ENCODE measurements at regions not wholly inside any gene's neighbourhood (a gene's known extent, or its start where the extent isn't known, plus 50 kb on each side); places are given as distances from the start of the nearest gene placed in this dataset.

DNA sequence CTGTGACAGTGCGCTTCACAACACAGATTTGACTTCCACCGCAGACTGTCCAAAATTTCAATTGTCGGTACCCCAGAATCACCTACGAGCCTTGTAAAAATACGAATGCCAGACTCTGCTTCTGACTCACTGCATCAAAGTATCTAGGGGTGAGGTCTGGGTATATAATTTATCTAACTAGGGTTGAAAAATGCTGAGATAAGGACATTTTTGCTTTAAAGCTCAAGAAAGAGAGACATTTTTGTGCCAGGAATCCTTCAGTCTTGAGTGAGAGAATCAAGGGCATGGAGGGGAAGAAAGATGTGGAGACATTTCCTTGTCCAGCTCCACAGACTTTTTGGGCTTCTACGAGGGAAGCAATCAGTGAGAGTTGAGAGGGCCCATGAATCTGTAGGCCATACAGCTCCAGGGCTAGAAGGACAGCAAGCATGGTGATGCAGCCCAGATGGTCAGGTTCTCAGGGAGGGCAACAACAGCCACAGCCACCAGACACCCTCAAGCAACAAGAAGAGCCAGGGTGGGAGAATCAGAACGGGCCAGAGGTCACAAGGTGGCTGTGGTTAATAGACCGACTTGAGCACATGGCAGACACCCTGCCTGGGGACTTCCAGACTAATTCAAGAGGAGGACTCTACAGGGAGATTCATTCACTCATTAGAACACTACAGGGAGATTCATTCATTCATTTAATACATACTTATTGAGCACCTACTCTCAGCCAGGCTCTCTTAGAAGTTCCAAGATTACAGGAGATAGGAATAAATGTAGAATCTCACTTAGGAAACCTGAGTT, 211.1 kb upstream of the PRDM1 start:
- H3K27me3 ChIP-seq (ENCODE audit: insufficient read depth) = no peaks in the 10 kb centered on the region
- H3K79me2 ChIP-seq (ENCODE audit: insufficient read depth) = no peaks in the 10 kb centered on the region
- H3K9ac ChIP-seq = no peak overlapping the region
- H3K9me3 ChIP-seq = no peaks in the 10 kb centered on the region
- H3K4me1 ChIP-seq (ENCODE audit: control insufficient read depth in 1 of 2, insufficient read depth in 2 of 2, low read depth in 1 of 2, low read length in 1 of 2) = 0 out of 4 replicates have a peak, but pooled peaks cover 0 to 3% of the 10 kb centered on the region in 2 experiments
- no peak overlapping the region for H3K4me3 ChIP-seq (ENCODE audit: low read depth in 2 of 2, low read length in 1 of 2)
- no peaks in the 10 kb centered on the region for H3K9me2 ChIP-seq
- no peaks in the 10 kb centered on the region for H3K36me3 ChIP-seq (replicated peaks in 1 of 2; ENCODE audit: control insufficient read depth in 1 of 2, insufficient read depth in 2 of 2, low read length in 1 of 2)
- H3F3A ChIP-seq (replicated peaks; ENCODE audit: insufficient read depth) = no peaks in the 10 kb centered on the region
- no peak for DNase-seq
- H3K4me2 ChIP-seq = no peak overlapping the region
- CTCF ChIA-PET = no interaction called here
- no peak overlapping the region for H3K27ac ChIP-seq (ENCODE audit: low read depth in 2 of 2, low read length in 1 of 2)
- H4K20me1 ChIP-seq (ENCODE audit: insufficient read depth) = no peaks in the 10 kb centered on the region
- no peak for TF ChIP-seq FOSL2 (IDR thresholded peaks at IDR 0.05; ENCODE audit: borderline replicate concordance, low read depth)
- no peak for TF ChIP-seq TAF1 (IDR thresholded peaks at IDR 0.05; ENCODE audit: borderline replicate concordance, low read depth, low read length)
- no peak for TF ChIP-seq SMC3 (IDR thresholded peaks at IDR 0.05; ENCODE audit: low read depth, low read length)
- TF ChIP-seq, protein P1, sequence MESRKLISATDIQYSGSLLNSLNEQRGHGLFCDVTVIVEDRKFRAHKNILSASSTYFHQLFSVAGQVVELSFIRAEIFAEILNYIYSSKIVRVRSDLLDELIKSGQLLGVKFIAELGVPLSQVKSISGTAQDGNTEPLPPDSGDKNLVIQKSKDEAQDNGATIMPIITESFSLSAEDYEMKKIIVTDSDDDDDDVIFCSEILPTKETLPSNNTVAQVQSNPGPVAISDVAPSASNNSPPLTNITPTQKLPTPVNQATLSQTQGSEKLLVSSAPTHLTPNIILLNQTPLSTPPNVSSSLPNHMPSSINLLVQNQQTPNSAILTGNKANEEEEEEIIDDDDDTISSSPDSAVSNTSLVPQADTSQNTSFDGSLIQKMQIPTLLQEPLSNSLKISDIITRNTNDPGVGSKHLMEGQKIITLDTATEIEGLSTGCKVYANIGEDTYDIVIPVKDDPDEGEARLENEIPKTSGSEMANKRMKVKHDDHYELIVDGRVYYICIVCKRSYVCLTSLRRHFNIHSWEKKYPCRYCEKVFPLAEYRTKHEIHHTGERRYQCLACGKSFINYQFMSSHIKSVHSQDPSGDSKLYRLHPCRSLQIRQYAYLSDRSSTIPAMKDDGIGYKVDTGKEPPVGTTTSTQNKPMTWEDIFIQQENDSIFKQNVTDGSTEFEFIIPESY (IDR thresholded peaks at IDR 0.05; ENCODE audit: borderline replicate concordance, low read depth) = no peak
- 64% methylated on average over 8 of the region's 8 CpGs for WGBS (ENCODE audit: low lambda C conversion rate)
- POLR2A ChIA-PET = no interaction called here
- H2AFZ ChIP-seq (ENCODE audit: low read depth) = no peak overlapping the region

DNA sequence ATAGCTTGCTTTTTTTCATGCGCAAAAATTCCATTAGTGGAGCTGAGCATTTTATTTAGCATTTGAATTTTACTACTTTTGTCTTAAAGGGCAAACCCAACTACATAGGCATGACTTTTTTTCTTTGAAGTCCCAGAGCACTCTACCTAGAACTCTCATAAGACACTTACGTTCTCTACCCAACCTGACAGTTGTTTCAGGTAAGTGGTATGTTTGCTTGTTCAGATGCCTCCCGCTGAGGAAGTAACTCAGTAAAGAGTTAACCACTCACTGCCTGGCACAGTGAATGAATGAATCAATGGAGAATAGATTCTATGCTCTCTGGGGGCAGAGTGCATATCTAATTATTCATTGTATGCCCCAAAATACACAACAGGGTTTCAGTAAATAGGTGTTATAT, 212.3 kb upstream of the PRDM1 start:
- Histone ChIP-seq H3K4me3 (ENCODE audit: low read depth in 2 of 2, low read length in 1 of 2) (no peak overlapping the region), H3K9me3 (no peaks in the 10 kb centered on the region), H3K4me2 (no peak overlapping the region), H3K27me3 (ENCODE audit: insufficient read depth) (no peaks in the 10 kb centered on the region), H3K4me1 (ENCODE audit: control insufficient read depth in 1 of 2, insufficient read depth in 2 of 2, low read depth in 1 of 2, low read length in 1 of 2) (no peaks in the 10 kb centered on the region), H3K9me2 (no peaks in the 10 kb centered on the region), H3K27ac (ENCODE audit: low read depth in 2 of 2, low read length in 1 of 2) (no peak overlapping the region), H2AFZ (ENCODE audit: low read depth) (no peak overlapping the region), H3K9ac (no peak overlapping the region), H4K20me1 (ENCODE audit: insufficient read depth) (no peaks in the 10 kb centered on the region), H3K36me3 (replicated peaks in 1 of 2; ENCODE audit: control insufficient read depth in 1 of 2, insufficient read depth in 2 of 2, low read length in 1 of 2) (no peaks in the 10 kb centered on the region), H3F3A (replicated peaks; ENCODE audit: insufficient read depth) (no peaks in the 10 kb centered on the region), H3K79me2 (ENCODE audit: insufficient read depth) (no peaks in the 10 kb centered on the region)
- no peak for DNase-seq
- WGBS (ENCODE audit: low lambda C conversion rate) = 60% methylated on average over 3 of the region's 3 CpGs
- CTCF ChIA-PET = no interaction called here
- POLR2A ChIA-PET = no interaction called here
- TF ChIP-seq JUND (IDR thresholded peaks at IDR 0.05) = no peak
- no peak for TF ChIP-seq EZH2phosphoT487 (IDR thresholded peaks at IDR 0.05; ENCODE audit: borderline replicate concordance, low read depth)
- no peak for TF ChIP-seq SIN3A (IDR thresholded peaks at IDR 0.05; ENCODE audit: borderline replicate concordance, low read depth, low read length)
- no peak for TF ChIP-seq GATA2 (CRISPR knock-in tag; IDR thresholded peaks at IDR 0.05)
- TF ChIP-seq, protein P2, sequence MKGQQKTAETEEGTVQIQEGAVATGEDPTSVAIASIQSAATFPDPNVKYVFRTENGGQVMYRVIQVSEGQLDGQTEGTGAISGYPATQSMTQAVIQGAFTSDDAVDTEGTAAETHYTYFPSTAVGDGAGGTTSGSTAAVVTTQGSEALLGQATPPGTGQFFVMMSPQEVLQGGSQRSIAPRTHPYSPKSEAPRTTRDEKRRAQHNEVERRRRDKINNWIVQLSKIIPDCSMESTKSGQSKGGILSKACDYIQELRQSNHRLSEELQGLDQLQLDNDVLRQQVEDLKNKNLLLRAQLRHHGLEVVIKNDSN (IDR thresholded peaks at IDR 0.05; ENCODE audit: borderline replicate concordance, low read depth) = no peak
- no peak for TF ChIP-seq RXRA (IDR thresholded peaks at IDR 0.05; ENCODE audit: borderline replicate concordance, low read depth)
- TF ChIP-seq TCF12 (IDR thresholded peaks at IDR 0.05) = no peak
- TF ChIP-seq, protein P3, sequence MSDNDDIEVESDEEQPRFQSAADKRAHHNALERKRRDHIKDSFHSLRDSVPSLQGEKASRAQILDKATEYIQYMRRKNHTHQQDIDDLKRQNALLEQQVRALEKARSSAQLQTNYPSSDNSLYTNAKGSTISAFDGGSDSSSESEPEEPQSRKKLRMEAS (IDR thresholded peaks at IDR 0.05; ENCODE audit: low read depth) = no peak
- TF ChIP-seq, protein P1 (IDR thresholded peaks at IDR 0.05; ENCODE audit: borderline replicate concordance, low read depth) = no peak
- no peak for TF ChIP-seq YY1 (IDR thresholded peaks at IDR 0.05; ENCODE audit: low read depth)
- TF ChIP-seq EP300 (IDR thresholded peaks at IDR 0.05; ENCODE audit: borderline replicate concordance in 1 of 2, low read depth in 1 of 2, low read length in 1 of 2) = no peak
- TF ChIP-seq CHD2 (IDR thresholded peaks at IDR 0.05; ENCODE audit: low read length, partially characterized antibody) = no peak
- TF ChIP-seq RCOR1 (IDR thresholded peaks at IDR 0.05; ENCODE audit: low read length) = no peak
- TF ChIP-seq, protein P4, sequence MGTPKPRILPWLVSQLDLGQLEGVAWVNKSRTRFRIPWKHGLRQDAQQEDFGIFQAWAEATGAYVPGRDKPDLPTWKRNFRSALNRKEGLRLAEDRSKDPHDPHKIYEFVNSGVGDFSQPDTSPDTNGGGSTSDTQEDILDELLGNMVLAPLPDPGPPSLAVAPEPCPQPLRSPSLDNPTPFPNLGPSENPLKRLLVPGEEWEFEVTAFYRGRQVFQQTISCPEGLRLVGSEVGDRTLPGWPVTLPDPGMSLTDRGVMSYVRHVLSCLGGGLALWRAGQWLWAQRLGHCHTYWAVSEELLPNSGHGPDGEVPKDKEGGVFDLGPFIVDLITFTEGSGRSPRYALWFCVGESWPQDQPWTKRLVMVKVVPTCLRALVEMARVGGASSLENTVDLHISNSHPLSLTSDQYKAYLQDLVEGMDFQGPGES (IDR thresholded peaks at IDR 0.05; ENCODE audit: low read depth, low read length) = no peak
- TF ChIP-seq RFX5 (IDR thresholded peaks at IDR 0.05; ENCODE audit: low read length) = no peak
- TF ChIP-seq, protein P5, sequence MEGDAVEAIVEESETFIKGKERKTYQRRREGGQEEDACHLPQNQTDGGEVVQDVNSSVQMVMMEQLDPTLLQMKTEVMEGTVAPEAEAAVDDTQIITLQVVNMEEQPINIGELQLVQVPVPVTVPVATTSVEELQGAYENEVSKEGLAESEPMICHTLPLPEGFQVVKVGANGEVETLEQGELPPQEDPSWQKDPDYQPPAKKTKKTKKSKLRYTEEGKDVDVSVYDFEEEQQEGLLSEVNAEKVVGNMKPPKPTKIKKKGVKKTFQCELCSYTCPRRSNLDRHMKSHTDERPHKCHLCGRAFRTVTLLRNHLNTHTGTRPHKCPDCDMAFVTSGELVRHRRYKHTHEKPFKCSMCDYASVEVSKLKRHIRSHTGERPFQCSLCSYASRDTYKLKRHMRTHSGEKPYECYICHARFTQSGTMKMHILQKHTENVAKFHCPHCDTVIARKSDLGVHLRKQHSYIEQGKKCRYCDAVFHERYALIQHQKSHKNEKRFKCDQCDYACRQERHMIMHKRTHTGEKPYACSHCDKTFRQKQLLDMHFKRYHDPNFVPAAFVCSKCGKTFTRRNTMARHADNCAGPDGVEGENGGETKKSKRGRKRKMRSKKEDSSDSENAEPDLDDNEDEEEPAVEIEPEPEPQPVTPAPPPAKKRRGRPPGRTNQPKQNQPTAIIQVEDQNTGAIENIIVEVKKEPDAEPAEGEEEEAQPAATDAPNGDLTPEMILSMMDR (IDR thresholded peaks at IDR 0.05) = no peak
